GM21381 (cell line): ENCODE measurements at regions not wholly inside any gene's neighbourhood (a gene's known extent, or its start where the extent isn't known, plus 50 kb on each side); places are given as distances from the start of the nearest gene placed in this dataset.

Source experiments
- ATAC-seq: cut with Tn5 transposase; IDR thresholded peaks from one replicate; pipeline ENCODE4 v1.9.1; 2021; ENCODE audit warnings: mild to moderate bottlenecking, moderate library complexity; ENCODE audit not compliant: unreplicated experiment

DNA sequence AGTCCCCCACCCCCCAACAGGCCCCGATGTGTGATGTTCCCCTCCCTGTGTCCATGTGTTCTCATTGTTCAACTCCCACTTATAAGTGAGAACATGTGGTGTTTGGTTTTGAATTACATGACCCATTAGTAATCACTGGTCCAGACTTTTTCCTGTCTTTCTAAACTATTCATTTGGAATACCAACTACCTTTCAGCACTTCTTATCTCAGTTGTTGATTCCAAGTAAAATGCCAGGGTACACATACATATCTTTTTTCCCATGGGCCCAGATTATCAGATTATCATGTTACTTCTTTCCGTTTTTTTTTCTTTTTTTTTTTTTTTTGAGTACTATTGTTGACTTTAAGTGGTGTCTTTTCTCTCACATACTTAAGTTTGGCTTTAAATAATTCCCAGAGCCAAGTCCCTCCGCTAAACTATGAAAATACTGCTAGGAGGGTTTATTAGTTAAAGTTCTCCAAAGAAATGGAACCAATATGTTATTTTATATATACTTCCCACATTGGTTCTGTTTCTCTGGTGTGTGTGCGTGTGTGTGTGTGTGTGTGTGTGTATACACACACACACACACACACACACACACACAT lies 389.3 kb downstream of the IRS1 start:
- no peak for ATAC-seq

DNA sequence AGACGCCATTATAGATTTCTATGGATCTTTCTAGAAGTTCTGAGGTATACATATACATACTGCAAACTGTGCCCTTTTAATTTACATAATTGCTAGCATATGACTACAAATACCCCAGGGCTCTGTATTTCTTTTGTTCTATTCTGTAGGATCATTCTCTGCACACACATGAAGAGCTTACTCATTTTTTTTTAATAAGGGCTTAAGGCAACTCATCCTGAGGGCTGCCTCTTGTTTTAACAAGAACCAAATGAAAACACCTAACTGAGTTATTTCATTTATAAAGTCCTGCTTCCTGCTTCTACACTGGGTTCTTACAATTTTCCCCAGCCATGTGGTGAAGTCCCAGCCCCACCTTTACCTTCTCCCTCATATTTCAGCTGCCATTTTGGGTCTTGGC lies 390.5 kb downstream of the IRS1 start:
- ATAC-seq = no peak

DNA sequence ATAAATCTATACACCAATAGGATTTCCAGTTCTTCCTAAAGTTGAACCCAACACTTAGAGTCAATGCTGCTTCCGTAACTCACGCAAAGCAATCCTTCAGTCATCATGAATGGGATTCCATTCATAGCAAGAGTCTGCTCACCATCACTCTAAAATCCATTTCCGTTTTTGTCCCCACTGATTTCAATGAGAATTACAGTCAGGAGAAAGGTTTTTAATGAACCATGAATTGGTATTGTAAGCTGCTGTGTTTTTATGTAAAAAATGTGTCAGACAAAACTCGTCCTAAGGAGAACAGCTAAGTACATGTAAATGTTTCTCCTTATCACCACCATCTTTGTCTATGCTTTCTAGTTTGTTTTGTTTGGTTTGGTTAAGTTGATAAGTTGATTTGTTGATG lies 391.5 kb downstream of the IRS1 start:
- no peak for ATAC-seq

DNA sequence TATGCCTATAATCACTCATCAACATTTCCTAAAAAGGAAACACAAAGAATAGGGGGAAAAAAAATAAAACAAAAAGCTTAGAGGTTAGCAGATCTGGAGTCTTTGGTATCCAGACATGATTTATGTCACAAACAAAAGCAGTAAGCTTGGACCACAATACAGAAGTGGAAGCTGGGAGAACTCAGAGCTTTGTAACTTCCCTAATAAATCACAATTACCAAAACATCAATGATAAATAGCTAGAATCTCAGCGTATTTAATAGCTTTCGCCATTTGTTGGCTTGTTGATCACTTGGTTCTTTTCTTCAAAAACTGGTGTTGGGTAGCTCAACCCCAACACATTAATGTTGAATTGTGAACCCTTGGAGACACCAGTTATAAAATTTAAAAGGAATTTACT lies 392.5 kb downstream of the IRS1 start:
- ATAC-seq = no peak

DNA sequence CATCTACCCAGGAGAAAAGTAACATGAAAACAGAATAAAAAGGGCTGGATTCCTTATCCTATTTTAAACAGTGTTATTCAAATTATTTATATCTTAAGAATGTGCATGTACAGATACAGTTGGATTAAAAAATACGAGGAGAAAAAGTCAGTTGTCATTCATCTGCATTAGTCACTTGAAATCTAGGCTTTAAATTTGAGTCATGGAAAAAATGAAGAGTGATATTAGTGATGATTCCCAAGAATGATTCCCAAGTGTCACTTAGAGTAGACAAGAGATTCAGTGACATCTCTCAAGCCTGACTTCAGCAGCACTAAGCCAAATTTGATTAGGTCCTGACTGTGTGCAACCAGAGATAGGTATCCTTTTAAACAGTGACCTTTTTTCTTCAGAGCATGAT lies 394.2 kb downstream of the IRS1 start:
- no peak for ATAC-seq

DNA sequence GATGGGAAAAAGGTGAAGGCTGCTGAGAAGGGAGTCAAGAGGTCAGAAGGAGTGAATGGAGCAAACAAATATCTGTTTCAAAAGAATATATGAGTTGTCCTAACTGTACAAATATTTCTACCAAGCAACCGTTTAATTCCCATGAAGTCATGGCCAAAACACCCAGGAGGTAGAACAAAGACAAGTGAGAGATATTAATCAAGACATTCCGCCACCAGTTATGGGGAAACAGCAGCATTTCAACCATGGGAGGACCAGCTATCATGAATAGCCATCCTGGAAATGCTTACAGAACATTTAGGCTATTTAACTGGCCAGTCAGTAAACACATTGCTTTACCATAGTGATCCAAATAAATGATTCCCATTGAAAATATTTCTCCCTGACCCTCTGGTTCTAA lies 396.3 kb downstream of the IRS1 start:
- ATAC-seq = no peak

DNA sequence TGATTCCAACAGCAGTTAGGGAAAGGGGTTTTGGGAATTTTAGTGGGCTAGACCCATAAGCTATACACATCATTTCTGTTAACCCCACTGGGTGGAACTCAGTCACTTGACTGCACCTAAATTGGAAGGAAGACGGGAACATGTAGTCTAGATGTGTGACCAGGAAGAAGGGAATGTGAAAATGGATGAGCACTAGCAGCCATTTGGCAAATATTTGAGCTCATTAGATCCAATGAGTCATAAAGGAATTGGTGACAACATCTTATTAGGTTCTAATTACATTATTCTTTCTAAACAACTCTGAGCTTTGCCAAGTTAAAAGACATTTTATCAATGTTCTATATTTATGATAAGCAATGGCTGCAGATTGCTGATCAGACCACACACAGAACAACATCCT lies 400.6 kb downstream of the IRS1 start:
- ATAC-seq = no peak

DNA sequence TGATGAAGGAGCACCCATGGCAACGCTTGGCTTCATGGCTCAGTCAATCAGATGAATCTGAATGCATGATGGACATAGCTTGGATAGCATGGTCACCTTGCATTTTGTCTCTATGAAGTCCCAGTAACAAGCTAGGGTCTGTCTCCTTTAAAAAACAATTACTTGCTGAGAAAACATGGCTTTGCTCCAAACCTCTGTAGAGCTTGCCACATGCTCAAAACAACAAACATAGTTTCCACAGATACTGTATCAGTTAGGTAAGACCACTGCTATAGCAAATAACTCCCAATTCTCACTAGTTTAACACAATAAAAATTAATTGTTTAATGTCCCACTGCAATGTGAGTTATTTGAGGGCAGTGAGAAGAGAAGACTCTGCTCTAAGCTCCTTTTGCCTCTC lies 401.0 kb downstream of the IRS1 start:
- ATAC-seq = no peak

DNA sequence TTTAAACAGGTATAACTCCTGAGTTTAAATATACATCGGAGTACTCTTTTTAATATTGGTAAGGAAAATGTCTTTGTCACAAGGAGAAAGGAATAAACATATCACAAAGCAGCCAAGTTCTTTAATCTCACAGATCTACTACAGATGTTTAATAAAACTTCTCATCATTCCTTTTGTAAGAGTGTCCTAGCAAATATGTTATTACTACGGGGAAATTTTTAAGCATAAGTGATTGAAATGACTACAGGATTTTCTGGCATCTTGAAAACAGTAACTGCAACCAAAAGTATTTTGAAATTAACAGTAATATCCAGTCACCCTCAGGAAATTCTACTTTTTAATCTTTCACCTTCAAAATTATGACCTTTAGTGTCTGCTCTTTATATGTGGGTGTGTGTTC lies 403.1 kb downstream of the IRS1 start:
- ATAC-seq = no peak

DNA sequence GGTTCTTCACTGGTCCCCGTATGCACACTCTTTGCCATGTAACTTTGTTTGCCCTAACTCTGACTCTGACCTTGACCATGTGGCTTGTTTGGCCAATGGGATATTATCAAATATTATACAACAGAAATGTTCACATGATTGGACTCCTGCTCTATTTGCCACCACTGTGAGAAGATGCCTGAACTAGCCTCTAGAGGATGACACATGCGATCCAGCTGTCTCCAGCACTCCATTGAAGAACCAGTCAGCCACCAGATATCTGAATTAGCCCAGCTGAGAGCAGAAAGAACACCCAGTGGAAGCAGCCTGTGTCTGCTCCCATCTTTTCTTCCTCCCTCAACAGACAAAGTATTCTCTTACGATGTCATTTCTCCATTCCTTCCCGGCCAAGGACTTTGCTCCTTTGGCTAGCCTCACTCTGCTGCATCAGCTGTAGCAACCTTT lies 412.1 kb downstream of the IRS1 start:
- no peak for ATAC-seq

DNA sequence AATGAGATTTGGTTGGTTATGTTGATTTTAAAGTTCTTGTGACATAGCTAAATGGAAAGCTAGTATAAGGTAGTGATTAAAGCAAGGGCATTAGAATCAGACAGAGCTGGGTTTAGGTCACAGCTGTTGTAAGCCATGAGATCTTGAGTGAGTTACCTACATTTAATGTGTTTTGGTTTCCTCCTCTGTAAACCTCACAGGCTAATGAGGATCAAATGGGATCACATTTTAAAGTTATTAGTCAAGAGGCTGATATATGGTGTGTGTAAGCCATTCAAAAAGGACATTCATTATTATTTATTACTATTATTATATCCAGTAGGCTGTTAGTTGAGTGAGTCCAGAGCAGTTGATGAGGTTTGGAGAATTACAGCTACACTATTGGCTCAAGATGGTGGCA lies 416.2 kb downstream of the IRS1 start:
- ATAC-seq = no peak

DNA sequence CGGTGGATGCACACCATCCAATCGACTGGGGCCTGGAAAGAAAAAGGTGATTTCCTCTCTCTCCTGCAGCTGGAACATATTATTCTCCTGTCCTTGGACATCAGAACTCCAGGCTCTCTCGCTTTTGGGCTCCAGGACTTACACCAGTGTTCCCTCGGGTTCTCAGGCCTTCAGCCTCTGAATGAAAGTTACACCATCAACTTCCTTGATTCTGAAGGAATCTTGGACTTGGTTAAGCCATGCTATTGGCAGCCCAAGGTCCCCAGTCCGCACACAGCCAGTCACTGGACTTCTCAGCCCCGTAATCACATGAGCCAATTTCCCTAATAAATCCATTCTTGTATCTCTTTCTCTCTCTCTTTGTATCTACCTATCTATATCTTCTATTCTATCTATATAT lies 418.9 kb downstream of the IRS1 start:
- no peak for ATAC-seq

DNA sequence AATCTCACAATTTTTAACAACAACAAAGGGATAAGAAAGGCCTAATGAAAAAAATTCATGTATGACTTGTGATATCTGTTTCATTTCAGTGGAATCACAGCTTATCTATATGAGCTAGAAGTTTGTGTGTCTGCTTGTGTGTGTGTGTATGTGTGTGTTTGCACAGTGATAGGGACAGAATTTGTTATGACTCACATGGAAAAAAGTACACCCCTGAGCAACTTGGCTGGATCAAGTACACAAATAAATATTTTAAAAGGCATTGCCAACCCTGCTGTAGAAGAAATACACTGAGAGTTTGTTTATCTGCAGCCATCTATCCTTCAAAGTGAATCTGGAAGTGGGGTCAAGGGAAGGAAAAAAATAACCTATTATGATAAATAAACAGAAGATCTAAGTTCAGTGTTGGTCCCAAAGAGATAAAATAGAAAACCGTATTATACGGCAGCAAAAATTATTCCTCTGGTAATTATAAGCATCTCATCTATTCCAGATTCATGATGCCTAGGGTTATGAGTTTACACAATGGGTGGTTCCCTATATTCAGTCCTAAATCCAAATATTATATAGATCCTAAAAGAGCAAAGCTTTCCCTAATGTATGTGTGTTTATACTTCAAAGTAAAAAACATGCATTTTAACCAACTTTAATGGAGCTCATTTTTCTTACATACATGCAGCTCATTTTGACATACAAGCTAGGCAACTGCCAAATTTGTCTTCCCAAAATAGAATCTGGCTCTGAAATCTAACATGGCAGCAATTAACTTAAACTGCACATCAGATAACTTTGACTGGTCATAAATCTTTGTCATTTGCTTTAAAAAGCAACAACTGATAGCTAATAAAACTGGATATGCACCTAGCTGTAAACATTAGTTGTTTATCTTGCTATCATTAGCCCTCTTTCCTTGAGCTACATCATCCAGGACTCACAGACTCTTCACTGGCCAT lies 420.6 kb downstream of the IRS1 start:
- ATAC-seq = no peak

DNA sequence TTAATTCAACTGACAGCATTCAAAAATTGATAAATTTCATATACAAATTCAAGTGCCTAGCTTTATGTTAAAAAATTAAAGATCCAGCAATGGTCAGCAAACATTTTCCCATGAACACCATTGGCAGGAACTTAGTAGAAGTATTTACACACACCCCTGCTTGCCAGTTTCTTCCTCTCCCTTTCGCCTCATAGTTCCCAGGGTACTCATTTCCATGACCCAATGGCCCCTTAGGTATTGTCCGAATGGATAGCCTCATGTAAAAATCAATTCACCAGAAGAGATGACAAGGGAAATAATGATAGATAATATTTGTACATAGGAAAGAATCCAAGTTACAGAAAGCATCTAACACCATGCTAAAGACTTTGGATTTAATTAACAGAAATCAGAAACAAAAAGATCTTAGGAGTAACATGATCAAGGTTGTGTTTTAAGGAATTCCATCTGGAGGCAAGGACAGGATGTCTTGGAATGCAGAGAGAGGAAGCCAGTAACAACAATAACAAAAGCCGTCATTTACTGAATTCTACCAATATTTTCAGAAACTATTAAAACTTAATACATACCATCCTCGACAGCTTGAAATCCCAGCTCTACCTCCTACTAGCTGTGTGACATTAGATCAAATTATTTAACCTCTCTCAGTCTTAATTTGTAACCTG lies 423.0 kb downstream of the IRS1 start:
- ATAC-seq = no peak

DNA sequence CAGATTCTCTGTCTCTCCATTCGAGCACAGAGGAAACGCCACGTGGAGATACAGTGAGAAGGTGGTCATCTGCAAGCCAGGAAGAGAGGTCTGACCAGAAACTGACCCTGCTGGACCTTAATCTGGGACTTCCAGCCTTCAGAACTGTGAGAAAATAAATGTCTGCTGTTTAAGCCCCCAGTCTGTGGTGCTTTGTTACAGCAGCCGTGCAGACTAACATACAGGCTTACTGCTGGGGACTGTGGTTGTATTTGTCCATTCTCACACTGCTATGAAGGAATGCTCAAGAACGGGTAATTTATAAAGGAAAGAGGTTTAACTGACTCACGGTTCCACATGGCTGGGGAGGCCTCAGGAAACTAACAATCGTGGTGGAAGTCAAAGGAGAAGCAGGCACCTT lies 432.7 kb downstream of the IRS1 start:
- no peak for ATAC-seq

DNA sequence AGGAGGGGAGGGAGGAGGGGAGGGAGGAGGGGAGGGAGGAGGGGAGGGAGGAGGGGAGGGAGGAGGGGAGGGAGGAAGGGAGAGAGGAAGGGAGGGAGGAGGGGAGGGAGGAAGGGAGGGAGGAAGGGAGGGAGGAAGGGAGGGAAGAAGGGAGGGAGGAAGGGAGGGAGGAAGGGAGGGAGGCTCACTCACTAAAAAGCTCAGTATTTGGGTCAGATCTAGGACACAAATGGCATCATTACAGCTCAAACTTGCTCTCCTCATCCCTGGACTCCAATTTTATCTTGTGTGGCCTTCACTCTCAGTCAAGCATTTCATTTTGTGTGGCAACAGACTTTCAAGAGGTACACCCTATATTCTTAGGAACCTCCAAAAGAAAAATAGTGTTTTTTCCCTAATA lies 435.4 kb downstream of the IRS1 start:
- ATAC-seq = no peak

DNA sequence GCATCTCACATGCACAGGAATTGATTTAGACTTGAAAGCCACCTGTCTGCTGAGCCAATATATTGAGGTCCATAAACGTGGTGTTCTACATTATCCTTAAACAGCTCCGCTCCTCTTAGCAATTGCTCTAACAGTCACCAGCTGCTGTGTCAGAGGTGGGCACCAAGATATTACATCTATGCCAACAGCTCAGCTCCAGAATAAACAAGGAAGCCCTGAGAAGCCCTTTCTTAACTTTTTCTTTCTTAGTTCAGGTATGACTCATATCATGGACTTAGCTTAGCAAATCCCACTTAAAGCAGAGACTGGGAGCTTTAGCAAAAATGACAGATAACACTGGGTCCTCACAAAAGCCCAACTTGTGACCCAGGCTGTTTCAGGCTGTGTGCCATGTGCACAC lies 436.6 kb downstream of the IRS1 start:
- no peak for ATAC-seq

DNA sequence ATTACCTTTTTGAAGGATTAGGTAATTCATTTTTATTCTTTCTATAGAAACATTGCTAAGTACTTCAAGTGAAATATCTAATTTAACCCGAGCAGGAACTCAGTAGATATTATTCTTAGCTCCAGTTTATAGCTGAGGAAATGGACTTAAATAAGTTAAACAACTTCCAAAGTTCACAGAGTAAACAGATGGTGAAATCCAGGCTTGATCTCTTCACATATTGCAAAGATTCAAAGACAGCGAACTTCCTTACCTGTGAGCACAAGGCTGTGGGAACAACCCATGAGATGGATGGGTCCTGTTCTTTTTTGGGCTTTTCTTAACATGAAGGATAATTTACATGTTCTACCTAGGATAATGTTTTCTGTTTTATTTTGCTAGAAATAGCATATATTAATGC lies 439.0 kb downstream of the IRS1 start:
- ATAC-seq = no peak

DNA sequence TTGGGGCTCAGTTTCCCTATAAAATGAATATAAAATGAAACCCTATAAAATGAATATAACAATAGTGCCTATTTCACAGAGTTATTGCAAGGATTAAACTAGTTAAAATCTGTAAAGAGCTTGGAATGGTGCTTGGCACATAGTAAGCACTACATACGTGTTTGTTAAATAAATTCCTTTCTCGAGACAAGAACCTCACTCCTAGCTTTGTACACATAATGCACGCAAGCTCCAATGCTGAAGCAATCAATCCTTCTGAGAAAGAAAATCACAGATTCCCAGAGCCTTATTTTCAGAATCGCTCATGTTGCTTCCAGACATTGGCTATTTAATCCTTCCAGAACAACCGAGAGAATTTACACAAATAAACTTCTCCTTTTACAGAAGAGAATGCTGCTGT lies 440.9 kb downstream of the IRS1 start:
- no peak for ATAC-seq

DNA sequence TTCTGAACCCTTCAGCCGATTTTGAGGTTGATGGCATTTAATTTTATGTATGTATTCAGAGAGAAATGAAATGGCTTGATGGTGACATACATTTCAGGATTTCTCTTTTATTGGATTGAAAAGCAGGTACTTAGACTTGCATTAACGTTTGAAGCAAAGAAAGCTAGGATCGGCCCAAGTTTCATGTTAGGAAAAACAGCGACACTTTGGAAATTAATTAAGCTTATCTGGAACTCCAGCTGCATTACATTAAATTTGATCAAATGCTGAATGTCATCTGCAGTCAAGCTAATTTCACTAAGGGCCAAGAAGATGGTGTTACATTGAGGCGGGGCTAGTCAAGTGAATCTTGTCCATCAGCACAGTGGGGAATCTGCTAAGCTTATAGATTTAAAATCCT lies 441.8 kb downstream of the IRS1 start:
- no peak for ATAC-seq

DNA sequence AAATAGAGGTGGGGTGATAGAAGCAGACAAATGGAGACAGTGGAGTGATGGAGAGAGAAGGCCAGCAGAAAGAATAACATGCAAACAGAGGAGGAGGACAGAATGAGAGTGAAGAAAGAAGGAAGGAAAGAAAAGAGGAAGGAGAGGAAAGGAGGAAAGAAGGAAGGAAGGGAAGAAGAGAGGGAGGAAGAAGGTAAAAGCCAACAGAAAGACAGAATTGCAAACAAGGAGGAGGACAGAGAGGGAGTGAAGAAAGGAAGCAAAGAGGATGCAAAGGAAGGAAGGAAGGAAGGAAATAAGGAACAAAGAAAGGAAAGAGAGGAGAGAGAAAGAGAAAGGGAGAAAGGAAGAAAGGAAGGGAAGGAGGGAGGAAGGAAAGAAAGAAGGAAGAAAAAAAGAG lies 444.0 kb downstream of the IRS1 start:
- no peak for ATAC-seq

DNA sequence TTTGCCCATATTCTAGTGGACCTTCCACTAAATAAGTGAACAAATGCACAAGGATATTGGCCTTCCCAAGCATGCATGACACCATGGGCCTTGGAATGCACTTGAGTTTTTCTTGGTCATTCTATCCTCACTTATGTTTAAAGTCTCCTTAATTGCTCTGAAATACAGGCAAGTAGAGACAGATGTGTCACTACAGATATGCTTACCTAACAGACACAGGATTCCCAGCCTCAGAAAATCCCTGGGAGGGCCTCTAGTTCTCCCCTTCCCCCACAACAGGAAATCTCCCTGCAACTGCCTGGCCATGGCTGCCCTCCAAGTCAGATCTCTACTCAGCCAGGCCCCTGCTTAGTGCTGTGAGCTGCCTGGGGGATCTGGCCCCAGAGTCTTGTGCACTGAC lies 445.2 kb downstream of the IRS1 start:
- no peak for ATAC-seq
